Vagina (tissue), 2 donors: ENCODE measurements at regions not wholly inside any gene's neighbourhood (a gene's known extent, or its start where the extent isn't known, plus 50 kb on each side); places are given as distances from the start of the nearest gene placed in this dataset.
"Not testable (repeated sequence)": the region's sequence is repeated elsewhere in the genome, so short reads cannot be mapped to it uniquely, and the experiment has no call there.

ENCODE experiments used
- DNase-seq, 2 donors: peaks; one replicate each; pipeline ENCODE4 v3.0.0-alpha.2; 2017; ENCODE audit errors: extremely low spot score in 2 of 2
- H3K27ac ChIP-seq: fragments of 200-600 bp; sonication (generic); one replicate; pipeline ENCODE4 v1.5.1; 2019
- H3K27me3 ChIP-seq: fragments of 200-600 bp; sonication (generic); one replicate; pipeline ENCODE4 v1.5.1; 2019
- H3K36me3 ChIP-seq, 2 donors: fragments of 200-600 bp; sonication (generic); one replicate each; pipeline ENCODE4 v1.5.1; 2017 to 2019
- H3K4me1 ChIP-seq: fragments of 200-600 bp; sonication (generic); one replicate; pipeline ENCODE4 v1.5.1; 2019
- H3K4me3 ChIP-seq, 2 donors: fragments of 200-600 bp; sonication (generic); 1 replicate in 1 of 2; 2 replicates in 1 of 2; pipeline ENCODE4 v1.5.1; 2016 to 2019
- H3K9me3 ChIP-seq: fragments of 200-600 bp; sonication (generic); one replicate; pipeline ENCODE4 v1.5.1; 2019
- POLR2A ChIP-seq, 2 donors: fragments of 450-650 bp; IDR thresholded peaks; one replicate each; pipeline ENCODE4 v1.6.1; 2017; ENCODE audit warnings: antibody characterized with exemption in 2 of 2, mild to moderate bottlenecking in 2 of 2, moderate library complexity in 2 of 2
- POLR2AphosphoS5 ChIP-seq, 2 donors: sonication (generic); formaldehyde crosslinking; IDR thresholded peaks; one replicate each; pipeline ENCODE4 v1.9.0; 2017; ENCODE audit warnings: antibody characterized with exemption in 2 of 2, mild to moderate bottlenecking in 2 of 2, low read depth in 1 of 2; ENCODE audit not compliant: insufficient read depth in 1 of 2
- intact Hi-C: fragments of 100-400 bp; cut with DNase I; formaldehyde crosslinking; loops from one replicate; pipeline ENCODE4 v1.15.1; 2023
- TF ChIP-seq, protein P1 (sequence below), 3 experiments: fragments of 450-650 bp in 2 of 3; fragments of 200-600 bp in 1 of 3; sonication (generic) in 1 of 3; IDR thresholded peaks; one replicate each; pipeline ENCODE4 v1.5.1; 2017 to 2019; ENCODE audit warnings: antibody characterized with exemption in 3 of 3, mild to moderate bottlenecking in 2 of 3, moderate library complexity in 2 of 3

DNA sequence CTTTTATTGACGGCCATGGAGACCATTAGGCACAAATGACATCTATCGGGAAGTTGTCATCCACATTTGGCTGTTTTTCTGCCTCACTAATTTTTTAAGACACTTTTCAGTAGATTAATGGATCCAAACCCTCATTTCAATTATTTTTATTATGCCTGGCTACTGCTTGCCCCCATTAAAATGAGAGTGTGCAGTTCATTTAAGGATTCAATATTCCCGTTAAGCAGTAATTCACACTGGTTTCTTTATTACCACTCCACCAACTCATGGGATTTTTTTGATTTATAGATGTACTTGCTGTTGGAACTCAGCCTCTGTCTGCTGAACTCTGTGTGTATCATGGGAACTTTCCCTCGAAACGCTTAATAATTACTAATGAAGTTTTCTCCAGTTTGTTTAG is 291.8 kb upstream of the PRKX start:
- DNase-seq = no peak
- Histone ChIP-seq H3K4me1 (no peaks in the 10 kb centered on the region), H3K9me3 (no peaks in the 10 kb centered on the region), H3K27ac (no peak overlapping the region), H3K36me3 (no peaks in the 10 kb centered on the region), H3K27me3 (no peaks in the 10 kb centered on the region), H3K4me3 (no peak overlapping the region)
- intact Hi-C loops = no loop called here
- TF ChIP-seq, protein P1, sequence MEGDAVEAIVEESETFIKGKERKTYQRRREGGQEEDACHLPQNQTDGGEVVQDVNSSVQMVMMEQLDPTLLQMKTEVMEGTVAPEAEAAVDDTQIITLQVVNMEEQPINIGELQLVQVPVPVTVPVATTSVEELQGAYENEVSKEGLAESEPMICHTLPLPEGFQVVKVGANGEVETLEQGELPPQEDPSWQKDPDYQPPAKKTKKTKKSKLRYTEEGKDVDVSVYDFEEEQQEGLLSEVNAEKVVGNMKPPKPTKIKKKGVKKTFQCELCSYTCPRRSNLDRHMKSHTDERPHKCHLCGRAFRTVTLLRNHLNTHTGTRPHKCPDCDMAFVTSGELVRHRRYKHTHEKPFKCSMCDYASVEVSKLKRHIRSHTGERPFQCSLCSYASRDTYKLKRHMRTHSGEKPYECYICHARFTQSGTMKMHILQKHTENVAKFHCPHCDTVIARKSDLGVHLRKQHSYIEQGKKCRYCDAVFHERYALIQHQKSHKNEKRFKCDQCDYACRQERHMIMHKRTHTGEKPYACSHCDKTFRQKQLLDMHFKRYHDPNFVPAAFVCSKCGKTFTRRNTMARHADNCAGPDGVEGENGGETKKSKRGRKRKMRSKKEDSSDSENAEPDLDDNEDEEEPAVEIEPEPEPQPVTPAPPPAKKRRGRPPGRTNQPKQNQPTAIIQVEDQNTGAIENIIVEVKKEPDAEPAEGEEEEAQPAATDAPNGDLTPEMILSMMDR (IDR thresholded peaks at IDR 0.05) = no peak
- no peak for TF ChIP-seq POLR2AphosphoS5 (IDR thresholded peaks at IDR 0.05; ENCODE audit: insufficient read depth in 1 of 2, low read depth in 1 of 2)
- TF ChIP-seq POLR2A (IDR thresholded peaks at IDR 0.05) = no peak

DNA sequence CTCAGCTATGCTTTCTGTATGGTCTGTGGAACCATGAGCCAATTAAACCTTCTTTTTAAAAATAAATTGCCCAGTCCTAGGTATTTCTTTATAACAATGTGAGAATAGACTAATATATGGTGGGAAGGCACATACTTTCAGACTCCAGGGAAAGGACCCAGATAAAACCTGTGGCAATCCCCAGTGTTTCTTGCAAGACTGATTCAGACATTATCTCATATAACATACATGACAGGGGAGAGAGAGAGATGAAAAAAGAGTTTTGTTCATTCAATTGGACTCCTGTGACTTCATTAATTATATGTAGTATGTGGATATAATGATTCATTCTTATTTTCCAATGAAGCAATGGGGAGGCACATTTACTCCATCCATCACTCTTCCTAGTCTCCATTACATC is 291.4 kb upstream of the PRKX start:
- H3K27me3 ChIP-seq = no peaks in the 10 kb centered on the region
- H3K9me3 ChIP-seq = no peaks in the 10 kb centered on the region
- no peak for DNase-seq
- no peak overlapping the region for H3K4me3 ChIP-seq
- TF ChIP-seq, protein P1 (IDR thresholded peaks at IDR 0.05) = no peak
- TF ChIP-seq POLR2A (IDR thresholded peaks at IDR 0.05) = no peak
- no peak for TF ChIP-seq POLR2AphosphoS5 (IDR thresholded peaks at IDR 0.05; ENCODE audit: insufficient read depth in 1 of 2, low read depth in 1 of 2)
- H3K4me1 ChIP-seq = no peaks in the 10 kb centered on the region
- no peak overlapping the region for H3K27ac ChIP-seq
- no peaks in the 10 kb centered on the region for H3K36me3 ChIP-seq
- intact Hi-C loops = no loop called here

- intact Hi-C loops = no loop called here
- TF ChIP-seq POLR2AphosphoS5 (IDR thresholded peaks at IDR 0.05; ENCODE audit: insufficient read depth in 1 of 2, low read depth in 1 of 2) (no peak), POLR2A (IDR thresholded peaks at IDR 0.05) (no peak)
- TF ChIP-seq, protein P1 (IDR thresholded peaks at IDR 0.05) = no peak
- H3K27ac ChIP-seq = no peak overlapping the region
- no peaks in the 10 kb centered on the region for H3K4me1 ChIP-seq
- no peak for DNase-seq
- no peaks in the 10 kb centered on the region for H3K9me3 ChIP-seq
- H3K36me3 ChIP-seq = no peaks in the 10 kb centered on the region
- H3K27me3 ChIP-seq = no peaks in the 10 kb centered on the region
- H3K4me3 ChIP-seq = no peak overlapping the region
These were observed 280.9 kb upstream of the PRKX start for GRCh38 chrX:3994315-3994714.

DNA sequence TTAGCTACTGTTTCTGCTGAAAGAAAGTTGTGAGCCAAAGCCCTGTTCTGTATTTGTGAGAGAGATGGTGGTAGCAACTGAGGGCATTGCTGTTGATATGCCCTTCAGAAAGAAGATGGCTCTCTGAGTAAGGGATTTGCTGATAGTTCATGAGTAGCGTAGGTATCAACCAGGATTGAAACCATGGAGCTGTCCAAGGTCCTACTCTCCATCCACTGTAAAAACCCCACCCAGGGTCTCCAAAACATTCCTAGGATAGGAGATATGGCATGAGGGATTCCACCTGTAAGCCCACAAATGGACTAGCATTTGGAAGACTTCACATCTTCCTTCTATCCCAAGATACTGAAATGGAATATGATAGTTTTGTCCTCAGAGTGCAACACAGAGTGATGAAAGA is 277.1 kb upstream of the PRKX start:
- intact Hi-C loops = no loop called here
- Histone ChIP-seq H3K36me3 (no peaks in the 10 kb centered on the region), H3K9me3 (no peaks in the 10 kb centered on the region), H3K27ac (no peak overlapping the region), H3K4me1 (no peaks in the 10 kb centered on the region), H3K27me3 (no peaks in the 10 kb centered on the region), H3K4me3 (no peak overlapping the region)
- no peak for DNase-seq
- no peak for TF ChIP-seq POLR2A (IDR thresholded peaks at IDR 0.05)
- TF ChIP-seq, protein P1 (IDR thresholded peaks at IDR 0.05) = no peak
- no peak for TF ChIP-seq POLR2AphosphoS5 (IDR thresholded peaks at IDR 0.05; ENCODE audit: insufficient read depth in 1 of 2, low read depth in 1 of 2)

DNA sequence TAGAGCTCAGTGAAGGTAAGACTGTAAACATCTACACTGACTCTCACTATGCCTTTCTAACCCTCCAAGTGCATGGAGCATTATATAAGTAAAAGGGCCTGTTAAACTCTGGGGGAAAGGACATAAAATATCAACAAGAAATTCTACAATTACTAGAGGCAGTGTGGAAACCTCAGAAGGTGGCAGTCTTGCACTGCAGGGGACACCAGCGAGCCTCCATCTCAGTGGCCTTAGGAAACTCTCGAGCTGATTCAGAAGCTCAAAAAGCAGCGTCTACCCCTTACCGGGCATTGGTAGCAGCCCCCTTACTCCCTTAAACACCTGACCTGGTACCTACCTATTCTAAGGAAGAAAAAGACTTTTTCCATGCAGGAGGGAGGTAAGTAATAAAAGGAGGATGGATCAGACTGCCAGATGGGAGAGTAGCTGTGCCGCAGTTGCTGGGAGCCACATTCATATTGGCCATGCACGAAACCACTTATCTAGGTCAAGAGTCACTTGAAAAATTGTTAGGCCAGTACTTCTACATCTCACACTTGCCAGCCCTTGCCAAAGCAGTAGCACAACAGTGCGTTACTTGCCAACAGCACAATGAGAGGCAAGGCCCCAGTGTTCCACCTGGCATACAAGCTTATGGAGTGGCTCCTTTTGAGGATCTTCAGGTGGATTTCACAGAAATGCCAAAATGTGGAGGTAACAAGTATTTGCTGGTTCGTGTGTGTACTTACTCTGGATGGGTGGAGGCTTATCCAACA is 258.8 kb upstream of the PRKX start:
- DNase-seq, H3K27ac ChIP-seq, intact Hi-C loops, H3K9me3 ChIP-seq, H3K4me1 ChIP-seq, H3K27me3 ChIP-seq, H3K4me3 ChIP-seq, H3K36me3 ChIP-seq: not testable (repeated sequence)
